ENCODE measurements at regions not wholly inside any gene's neighbourhood (a gene's known extent, or its start where the extent isn't known, plus 50 kb on each side); places are given as distances from the start of the nearest gene placed in this dataset.
A peak's percentile ranks its signal among the peaks of the same experiment; 100 is the strongest.
"Not testable (repeated sequence)": the region's sequence is repeated elsewhere in the genome, so short reads cannot be mapped to it uniquely, and the experiment has no call there.

DNA sequence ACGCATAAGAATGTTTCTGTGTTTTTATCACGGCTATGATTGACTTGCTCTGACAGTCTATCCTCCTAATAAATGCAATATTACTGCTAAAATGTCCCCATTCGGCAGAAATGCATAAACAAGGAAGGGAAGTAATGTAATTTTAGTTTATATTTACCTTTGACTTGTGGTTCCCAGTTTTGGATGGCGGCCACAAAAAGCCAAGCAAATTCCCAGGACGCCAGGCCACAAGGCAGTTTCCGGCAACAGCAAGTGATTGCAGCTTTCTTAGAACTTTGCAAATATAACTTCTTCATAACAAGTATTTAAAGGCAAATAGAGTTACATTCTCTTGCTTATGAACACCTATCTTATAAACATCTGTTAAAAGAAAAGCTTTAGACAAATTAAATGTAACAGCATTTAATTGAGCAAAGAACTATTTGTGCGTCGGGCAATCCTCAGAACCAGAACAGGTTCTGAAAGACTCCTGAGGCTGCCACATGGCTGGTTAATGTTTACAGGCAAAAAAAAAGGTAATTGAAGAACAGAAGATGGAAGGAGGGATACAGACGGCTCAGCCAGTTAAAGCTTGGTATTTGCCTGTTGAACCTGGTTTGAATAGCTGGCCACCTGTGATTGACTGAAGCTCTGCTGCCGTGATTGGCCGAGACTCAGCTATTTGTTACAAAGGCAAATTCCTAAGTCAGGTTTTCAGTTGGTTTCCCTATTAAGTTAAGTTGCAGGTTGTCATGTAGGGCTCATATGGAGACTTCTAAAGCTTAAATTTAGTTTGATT, 80.8 kb downstream of the C21orf91 start:
- no peak for DNase-seq (ENCODE audit: low read depth, low spot score)
- in situ Hi-C loops (cut with HindIII; ENCODE audit: low pct_unique_long_range_greater_than_20kb, low sequenced_read_pairs): no loop called here

DNA sequence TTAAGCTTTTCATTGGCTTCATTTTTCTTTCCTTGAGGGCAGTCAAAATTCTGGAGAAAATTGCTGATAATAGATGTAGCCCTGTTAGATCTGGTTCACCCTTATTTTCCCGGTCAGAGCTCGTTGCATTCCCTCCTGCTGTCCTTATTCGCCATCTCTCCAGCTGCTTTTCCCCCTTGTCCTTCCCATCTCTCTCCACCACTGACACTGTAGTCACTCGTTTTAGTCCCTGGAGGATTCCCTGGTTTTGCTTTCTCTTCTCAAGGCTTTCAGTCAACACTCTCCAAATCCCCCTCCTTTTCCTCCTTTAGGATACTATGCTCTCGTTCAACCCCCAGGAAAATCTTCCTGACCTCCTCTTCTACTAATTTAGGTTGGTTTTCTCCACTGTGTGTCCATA, 83.1 kb downstream of the C21orf91 start:
- DNase-seq (ENCODE audit: low read depth, low spot score): no peak
- in situ Hi-C loops (cut with HindIII; ENCODE audit: low pct_unique_long_range_greater_than_20kb, low sequenced_read_pairs): no loop called here

DNA sequence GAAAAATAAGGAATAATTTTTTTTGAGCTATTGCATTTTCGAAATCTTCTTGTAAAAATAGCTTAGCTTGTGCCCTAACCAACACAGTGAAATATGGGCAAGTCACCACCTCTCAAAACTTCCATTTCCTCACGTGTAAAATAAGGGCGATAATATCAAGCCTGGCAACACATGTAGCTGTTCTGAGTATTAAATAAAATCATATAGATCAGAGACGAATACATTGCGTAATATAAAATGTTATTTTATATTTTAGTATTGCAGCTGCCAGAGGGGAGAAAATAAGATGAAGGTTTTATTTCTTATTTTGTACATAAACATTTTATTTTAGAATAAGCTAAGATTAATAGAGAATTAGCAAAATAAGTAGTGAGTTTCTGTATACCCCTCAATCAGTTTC, 85.9 kb downstream of the C21orf91 start:
- in situ Hi-C loops (cut with HindIII; ENCODE audit: low pct_unique_long_range_greater_than_20kb, low sequenced_read_pairs): no loop called here
- DNase-seq (ENCODE audit: low read depth, low spot score): no peak

DNA sequence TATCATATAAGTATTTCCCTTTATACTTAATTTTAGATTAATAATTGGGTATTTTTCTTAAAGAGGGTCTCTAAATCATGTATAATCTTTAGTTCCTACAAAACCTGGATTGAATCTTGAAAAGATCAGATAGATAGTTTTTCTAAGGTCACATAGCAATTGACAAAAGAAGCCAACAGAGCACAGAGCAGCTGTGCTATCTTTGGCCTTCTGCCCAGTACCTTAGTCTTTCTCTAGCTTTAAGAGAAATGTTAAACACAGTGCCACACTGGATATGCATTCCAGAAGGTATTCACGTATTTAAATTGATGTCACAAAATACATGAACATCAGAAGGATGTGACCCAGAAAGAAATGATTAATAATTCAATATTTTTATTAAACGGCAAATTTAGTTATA, 86.8 kb downstream of the C21orf91 start:
- in situ Hi-C loops (cut with HindIII; ENCODE audit: low pct_unique_long_range_greater_than_20kb, low sequenced_read_pairs): no loop called here
- no peak for DNase-seq (ENCODE audit: low read depth, low spot score)

DNA sequence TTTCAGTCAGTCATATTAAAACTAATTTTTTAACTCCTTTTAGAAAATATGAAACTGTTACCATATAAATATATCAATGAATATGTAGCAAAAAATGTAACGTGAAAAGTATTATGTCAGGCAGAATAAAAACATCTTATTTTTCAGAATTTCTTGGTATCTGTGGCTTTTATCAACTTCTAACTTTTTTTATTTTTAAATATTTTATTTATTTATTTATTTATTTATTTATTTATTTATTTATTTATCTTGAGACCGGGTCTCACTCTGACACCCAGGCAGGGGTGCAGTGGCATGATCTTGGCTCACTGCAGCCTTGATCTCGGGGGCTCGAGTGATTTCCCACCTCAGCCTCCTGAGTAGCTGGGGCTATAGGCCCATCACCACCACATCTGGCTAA, 87.6 kb downstream of the C21orf91 start:
- no peak for DNase-seq (ENCODE audit: low read depth, low spot score)
- in situ Hi-C loops (cut with HindIII; ENCODE audit: low pct_unique_long_range_greater_than_20kb, low sequenced_read_pairs): no loop called here

DNA sequence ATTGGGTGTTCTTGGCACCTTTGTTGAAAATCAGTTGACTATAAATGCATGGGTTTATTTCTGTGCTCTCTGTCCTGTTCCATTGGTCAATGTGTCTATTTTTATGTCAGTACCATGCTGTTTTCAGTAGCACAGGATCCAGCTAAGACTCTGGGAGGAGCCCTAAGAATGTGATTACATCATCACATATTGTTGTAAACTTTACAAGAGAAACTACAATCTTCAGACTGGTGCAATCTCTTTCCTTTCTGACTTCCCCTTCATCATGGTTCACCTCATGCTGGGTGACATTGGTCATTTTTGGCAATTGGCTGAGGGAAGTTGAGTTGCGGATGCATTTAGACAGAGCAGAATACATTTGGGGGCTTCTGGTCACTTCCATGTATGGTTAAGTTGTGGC, 88.4 kb downstream of the C21orf91 start:
- in situ Hi-C loops (cut with HindIII; ENCODE audit: low pct_unique_long_range_greater_than_20kb, low sequenced_read_pairs): no loop called here
- DNase-seq (ENCODE audit: low read depth, low spot score): no peak

DNA sequence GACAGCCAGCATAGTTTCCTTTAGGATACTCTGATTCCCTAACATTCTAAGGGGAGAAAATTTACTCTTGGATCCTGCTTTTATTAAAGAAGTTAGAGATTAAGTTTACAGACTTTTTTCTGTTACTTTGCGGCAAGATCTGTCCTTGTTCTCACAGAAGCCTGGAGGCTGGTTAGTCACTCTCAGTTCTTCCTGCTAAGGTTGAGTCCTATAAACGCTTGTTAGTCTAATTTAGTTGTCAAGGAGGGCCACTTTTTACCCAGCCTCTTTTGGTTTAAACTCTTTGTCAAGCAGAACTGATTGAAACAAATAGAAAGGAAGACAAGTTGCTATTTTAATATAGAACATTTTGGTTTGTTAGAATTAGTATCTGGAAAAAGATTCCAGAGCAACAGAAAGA, 89.7 kb downstream of the C21orf91 start:
- DNase-seq (ENCODE audit: low read depth, low spot score): no peak
- in situ Hi-C loops (cut with HindIII; ENCODE audit: low pct_unique_long_range_greater_than_20kb, low sequenced_read_pairs): no loop called here

DNA sequence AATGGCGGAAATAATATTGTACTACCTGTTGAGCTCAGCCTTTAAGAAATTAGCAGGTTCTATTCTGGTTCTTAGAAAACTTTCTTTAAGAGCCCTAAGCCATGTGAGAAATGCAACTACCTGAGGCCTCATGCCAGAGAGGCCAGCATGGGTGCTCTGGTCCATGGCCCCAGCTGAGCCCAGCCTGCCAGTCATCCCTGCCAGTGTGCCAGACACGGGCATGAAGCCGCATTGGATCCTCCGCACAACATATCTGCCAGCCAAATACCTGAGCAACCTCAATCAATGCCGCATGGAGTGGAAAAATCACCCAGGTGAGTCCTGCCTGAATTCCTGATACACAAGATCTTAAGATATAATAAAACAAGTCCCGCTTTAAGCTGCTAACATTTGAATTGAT, 91.8 kb downstream of the C21orf91 start:
- no peak for DNase-seq (ENCODE audit: low read depth, low spot score)
- in situ Hi-C loops (cut with HindIII; ENCODE audit: low pct_unique_long_range_greater_than_20kb, low sequenced_read_pairs): no loop called here

DNA sequence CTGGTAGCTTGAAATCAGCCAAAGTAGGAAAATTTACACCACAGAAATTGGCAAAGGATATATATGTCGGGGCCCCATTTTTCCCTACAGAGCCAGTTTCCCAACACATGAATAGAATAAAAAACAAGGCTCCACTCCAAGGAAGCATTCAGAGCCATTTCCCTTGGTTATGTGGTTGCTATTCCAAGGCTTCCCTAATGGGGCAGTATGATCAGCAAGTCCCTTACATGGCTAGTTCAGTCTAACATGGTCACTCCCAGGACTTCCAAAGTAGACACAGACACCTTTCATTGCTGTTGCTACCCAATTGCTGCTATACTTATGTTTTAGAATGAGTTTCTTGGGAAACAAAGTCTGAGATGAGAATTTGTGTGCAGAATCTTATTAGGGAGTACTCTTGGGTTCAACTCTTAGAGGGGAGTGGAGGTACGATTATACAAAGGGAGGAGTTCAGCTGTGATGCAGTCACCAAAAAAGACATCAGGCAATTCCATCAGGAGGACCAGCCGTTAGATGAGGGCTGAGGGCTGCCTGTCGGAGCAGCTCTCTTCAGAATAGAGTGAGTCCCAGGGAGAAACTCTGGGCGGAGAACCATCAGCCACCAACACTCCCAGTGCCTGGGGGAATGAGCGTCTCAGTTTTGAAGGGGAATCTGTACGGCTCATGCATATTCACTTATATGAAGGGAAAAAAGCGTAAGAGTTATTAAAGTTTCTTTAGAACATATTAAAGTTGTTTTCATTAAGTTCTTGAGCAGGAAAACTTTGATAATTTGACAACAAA, 92.9 kb downstream of the C21orf91 start:
- DNase-seq (ENCODE audit: low read depth, low spot score): peak; percentile 64
- in situ Hi-C loops (cut with HindIII; ENCODE audit: low pct_unique_long_range_greater_than_20kb, low sequenced_read_pairs): no loop called here

DNA sequence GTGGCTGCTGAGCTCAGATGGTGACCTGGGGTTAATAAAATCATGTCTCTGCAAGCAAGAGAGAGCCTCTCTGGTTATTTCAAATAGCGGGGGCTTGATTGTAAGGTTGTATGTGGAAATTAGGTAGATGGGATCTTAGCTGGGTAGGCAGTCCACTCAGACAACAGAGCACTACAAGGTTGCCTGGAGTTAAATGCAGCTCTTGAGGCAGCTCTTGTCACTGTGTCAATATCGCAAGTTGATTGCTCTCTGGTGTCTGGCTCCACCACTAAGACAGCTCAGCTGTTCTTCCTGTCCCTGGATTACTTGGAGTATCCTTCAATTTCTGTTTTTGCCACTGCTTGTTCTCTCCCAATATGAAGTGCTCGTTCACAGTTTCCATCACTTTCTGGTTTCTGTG, 93.8 kb downstream of the C21orf91 start:
- in situ Hi-C loops (cut with HindIII; ENCODE audit: low pct_unique_long_range_greater_than_20kb, low sequenced_read_pairs): no loop called here

DNA sequence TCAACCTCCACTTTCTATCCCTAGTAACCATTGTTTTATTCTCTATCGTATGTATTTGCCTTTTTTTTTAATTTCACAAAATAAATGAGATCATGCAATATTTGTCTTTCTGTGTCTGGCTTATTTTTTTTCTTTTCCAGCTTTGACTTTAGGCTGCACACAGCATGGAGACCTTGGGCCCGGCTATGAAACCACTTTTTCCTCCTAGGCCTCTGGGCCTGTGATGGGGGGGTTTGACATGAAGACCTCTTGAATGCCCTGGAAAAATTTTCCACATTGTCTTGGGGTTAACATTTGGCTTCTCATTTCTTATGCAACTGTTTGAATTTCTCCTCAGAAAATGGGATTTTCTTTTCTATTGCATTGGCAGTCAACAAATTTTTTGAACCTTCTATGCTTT, 100.2 kb upstream of the BTG3 start:
- DNase-seq (ENCODE audit: low read depth, low spot score): no peak
- in situ Hi-C loops (cut with HindIII; ENCODE audit: low pct_unique_long_range_greater_than_20kb, low sequenced_read_pairs): no loop called here

More for the DNA sequence above, 93.8 kb downstream of the C21orf91 start:
- no peak for DNase-seq (ENCODE audit: low read depth, low spot score)

DNA sequence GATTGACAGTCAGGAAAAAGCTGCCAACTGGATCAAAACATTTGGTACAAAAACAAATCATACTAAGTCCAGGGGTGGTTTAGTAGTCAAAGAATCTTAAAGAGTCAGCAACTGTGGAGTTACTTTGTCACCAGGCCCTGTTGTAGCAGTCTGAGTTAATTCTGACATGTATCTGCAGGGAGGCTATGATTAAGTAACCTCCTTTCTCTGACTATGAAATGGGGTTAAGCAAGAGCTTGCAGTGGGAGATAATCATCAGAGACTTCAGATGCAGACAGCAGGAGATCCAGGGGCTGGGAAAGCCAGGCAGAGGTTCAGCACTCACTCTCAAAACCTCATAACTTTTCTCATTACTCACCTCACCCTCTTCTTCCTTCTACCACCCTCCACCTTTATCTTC, 99.2 kb upstream of the BTG3 start:
- in situ Hi-C loops (cut with HindIII; ENCODE audit: low pct_unique_long_range_greater_than_20kb, low sequenced_read_pairs): no loop called here
- no peak for DNase-seq (ENCODE audit: low read depth, low spot score)

DNA sequence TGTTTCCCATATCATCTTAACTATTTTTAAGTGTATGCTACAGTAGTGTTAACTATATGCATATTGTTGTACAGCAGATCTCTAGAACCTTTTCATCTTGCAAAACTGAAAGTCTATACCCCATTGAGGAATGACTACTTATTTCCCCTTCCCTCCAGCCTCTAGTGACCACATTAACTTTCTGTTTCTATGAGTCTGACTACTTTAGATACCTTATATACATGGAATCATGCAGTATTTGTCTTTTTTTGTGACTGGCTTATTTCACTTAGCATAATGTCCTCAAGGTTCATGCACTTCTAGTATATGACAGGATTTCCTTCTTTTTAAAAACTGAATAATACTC, 96.5 kb upstream of the BTG3 start:
- DNase-seq (ENCODE audit: low read depth, low spot score): no peak
- in situ Hi-C loops (cut with HindIII; ENCODE audit: low pct_unique_long_range_greater_than_20kb, low sequenced_read_pairs): no loop called here

DNA sequence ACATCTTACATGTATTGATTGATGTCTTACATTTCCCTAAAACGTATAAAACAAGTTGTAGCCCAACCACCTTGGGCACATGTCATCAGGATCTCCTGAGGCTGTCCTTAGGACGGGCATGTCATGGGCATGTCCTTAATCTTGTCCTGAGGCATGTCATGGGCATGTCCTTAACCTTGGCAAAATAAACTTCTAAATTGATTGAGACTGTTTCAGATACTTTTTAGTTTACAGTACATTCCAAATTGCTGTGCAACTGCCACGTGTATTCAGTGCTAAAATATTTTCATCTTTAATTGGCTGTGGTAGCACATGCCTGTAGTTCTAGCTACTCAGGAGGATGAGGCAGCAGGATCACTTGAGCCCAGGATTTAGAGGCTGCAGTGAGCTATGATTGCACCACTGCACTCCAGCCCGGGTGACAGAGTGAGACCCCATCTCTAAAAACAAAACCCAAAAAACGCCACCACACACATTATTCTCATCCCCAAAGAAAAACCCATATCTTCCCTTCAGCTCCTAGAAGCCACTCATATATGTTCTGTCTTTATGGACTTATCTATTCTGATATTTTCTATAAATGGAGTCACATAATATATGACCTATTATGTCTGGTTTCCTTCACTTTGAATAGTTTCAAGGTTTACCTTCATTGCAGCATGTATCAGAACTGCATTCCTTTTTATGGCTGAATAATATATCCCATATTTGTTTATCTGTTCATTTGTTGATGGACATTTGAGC, 96.0 kb upstream of the BTG3 start:
- in situ Hi-C loops (cut with HindIII; ENCODE audit: low pct_unique_long_range_greater_than_20kb, low sequenced_read_pairs): no loop called here
- no peak for DNase-seq (ENCODE audit: low read depth, low spot score)

DNA sequence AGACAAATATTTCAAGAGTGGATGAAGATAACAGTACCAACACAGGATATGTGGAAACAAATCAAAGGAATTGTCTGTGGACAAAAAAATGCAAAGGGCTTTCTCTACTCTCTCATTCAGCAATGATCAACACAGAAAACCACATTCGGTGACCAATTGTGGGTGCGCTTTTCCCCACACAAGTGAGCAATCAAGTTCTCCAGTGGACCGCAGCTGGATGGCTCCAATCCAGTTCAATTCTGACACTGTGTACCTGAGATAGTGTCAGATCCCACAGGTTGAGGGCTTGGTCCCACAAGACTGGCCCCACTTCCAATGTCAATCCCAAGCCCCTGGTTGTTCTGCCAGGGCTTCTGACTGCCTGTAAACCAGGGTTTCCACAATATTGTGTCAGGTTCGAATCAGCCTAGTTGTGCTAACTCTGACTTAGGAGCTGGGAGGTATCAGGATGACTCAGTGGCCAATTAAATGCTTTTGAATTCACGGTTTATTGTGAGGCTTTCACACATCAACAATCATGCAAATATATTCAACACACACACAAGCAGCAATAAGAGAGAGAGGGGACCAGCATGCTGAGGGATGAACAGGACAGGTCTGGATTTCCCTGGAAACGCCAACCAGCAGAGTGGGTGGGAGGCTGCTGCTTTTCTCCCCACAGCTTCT, 87.0 kb upstream of the BTG3 start:
- in situ Hi-C loops (cut with HindIII; ENCODE audit: low pct_unique_long_range_greater_than_20kb, low sequenced_read_pairs): no loop called here

DNA sequence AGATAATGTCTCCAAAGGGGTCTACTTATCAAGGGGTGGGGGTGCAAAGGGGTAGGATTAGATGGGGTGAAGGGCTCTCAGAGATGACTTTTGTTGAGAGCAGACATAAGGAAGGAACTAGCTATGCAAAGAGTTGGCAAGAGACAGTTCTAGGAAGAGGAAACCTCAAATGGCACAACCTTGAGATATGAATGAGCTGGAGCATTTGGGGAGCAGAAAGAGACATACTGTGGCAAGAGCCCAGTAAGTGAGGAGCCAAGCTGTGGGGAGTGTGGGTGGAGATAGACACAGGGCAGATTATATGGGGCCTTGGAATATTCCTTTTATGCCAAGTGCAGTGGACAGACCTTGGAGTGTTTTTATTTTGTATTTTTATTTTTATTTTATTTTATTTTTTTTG, 84.8 kb upstream of the BTG3 start:
- no peak for DNase-seq (ENCODE audit: low read depth, low spot score)
- in situ Hi-C loops (cut with HindIII; ENCODE audit: low pct_unique_long_range_greater_than_20kb, low sequenced_read_pairs): no loop called here

More for the DNA sequence above, 87.0 kb upstream of the BTG3 start:
- no peak for DNase-seq (ENCODE audit: low read depth, low spot score)

DNA sequence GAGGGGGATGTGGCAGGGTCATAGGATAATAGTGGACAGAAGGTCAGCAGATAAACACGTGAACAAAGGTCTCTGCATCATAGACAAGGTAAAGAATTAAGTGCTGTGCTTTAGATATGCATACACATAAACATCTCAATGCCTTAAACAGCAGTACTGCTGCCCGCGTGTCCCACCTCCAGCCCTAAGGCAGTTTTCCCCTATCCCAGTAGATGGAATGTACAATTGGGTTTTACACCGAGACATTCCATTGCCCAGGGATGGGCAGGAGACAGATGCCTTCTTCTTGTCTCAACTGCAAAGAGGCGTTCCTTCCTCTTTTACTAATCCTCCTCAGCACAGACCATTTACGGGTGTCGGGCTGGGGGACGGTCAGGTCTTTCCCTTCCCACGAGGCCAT, 81.7 kb upstream of the BTG3 start:
- in situ Hi-C loops (cut with HindIII; ENCODE audit: low pct_unique_long_range_greater_than_20kb, low sequenced_read_pairs); DNase-seq (ENCODE audit: low read depth, low spot score): not testable (repeated sequence)

DNA sequence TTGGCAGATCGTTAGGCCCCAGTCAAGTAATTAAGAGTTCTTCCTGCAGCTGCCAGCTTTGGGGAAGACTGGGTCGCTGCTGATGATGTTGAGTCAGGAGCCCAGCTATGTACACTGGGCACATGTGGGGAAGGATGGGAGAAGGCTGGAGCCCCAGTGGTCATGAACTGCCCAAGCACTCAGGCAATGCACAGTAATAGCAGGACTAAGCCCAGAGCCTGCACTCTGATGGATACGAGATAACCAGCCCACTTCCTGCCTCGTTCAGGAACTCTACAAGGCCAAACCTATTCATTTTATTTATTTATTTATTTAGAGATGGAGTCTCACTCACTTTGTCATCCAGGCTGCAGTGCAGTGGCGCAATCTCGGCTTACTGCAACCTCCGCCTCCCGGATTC, 81.1 kb upstream of the BTG3 start:
- in situ Hi-C loops (cut with HindIII; ENCODE audit: low pct_unique_long_range_greater_than_20kb, low sequenced_read_pairs): no loop called here
- no peak for DNase-seq (ENCODE audit: low read depth, low spot score)

Data from SK-MEL-5 (cell line).